ENCODE measurements at regions not wholly inside any gene's neighbourhood (a gene's known extent, or its start where the extent isn't known, plus 50 kb on each side); places are given as distances from the start of the nearest gene placed in this dataset.
"Not testable (repeated sequence)": the region's sequence is repeated elsewhere in the genome, so short reads cannot be mapped to it uniquely, and the experiment has no call there.

DNA sequence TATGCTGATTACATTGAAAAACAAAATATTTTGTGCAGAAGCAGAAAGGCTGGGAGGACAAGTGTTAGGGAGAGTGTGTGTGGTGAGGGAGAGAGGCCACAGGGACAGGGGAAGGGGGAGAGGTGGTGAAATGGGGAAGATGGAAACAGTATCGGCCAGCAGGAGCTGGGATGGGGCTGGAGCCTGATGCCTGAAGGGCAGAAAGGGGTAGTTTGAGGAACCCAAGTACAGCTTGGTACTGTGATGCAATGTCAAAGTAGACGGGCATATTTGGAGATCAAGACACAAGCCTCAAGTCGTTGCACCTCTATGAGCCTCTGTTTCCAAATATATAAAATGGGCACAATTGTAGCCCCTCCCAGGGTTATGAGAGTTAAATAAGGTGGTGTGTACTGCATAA, 152.1 kb downstream of the LPIN1 start:
- H3K27ac ChIP-seq (ENCODE audit: low read depth in 1 of 3, low read length in 2 of 3): no peak overlapping the region
- H3K4me3 ChIP-seq (ENCODE audit: low read depth in 1 of 3, low read length in 3 of 3): no peak overlapping the region
- H3K4me1 ChIP-seq (ENCODE audit: control insufficient read depth in 3 of 3, insufficient read depth in 2 of 3, low read depth in 1 of 3, low read length in 2 of 3): no peaks in the 10 kb centered on the region
- no peaks in the 10 kb centered on the region for H3K27me3 ChIP-seq (ENCODE audit: control insufficient read depth in 3 of 3, insufficient read depth in 3 of 3, low read length in 3 of 3)
- WGBS, 3 donors: 68 to 81% (median 71%) methylated on average over 3 of the region's 3 CpGs
- no peaks in the 10 kb centered on the region for H3K9me3 ChIP-seq (ENCODE audit: control insufficient read depth in 2 of 2, insufficient read depth in 1 of 2, low read depth in 1 of 2, low read length in 1 of 2)
- FAIRE-seq: no peak
- no peak for DNase-seq
- no peaks in the 10 kb centered on the region for H3K36me3 ChIP-seq (ENCODE audit: control insufficient read depth in 3 of 3, insufficient read depth in 2 of 3, low read depth in 1 of 3, low read length in 3 of 3)

DNA sequence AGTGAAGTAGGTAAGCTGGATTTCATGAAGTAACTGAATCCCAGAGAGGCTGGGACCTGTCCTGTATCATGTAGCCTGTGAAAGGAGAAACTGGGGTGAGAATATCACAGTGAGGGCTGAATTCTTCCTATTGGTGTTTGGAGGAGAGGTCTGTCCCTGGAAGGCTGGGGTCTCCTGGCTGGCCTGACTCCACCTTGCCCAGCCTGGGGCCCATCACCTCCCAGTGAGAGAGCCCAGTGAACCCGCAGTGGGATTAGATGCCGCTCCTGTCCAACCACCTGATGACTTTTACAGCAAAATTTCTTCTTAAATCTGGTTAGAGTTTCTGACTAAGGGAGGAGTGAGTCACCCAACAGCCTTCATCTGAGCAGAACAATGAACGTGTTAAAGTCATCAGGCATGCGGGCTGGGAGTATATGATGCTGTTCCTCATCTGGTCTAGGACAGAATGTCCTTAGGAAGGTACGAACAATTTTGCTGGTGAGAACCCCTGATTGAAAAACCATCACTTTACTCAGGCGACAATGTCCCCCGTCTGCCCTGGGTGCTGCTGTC, 152.9 kb downstream of the LPIN1 start:
- Histone ChIP-seq H3K4me1 (ENCODE audit: control insufficient read depth in 3 of 3, insufficient read depth in 2 of 3, low read depth in 1 of 3, low read length in 2 of 3) (no peaks in the 10 kb centered on the region), H3K27ac (ENCODE audit: low read depth in 1 of 3, low read length in 2 of 3) (no peak overlapping the region), H3K36me3 (ENCODE audit: control insufficient read depth in 3 of 3, insufficient read depth in 2 of 3, low read depth in 1 of 3, low read length in 3 of 3) (no peaks in the 10 kb centered on the region), H3K27me3 (ENCODE audit: control insufficient read depth in 3 of 3, insufficient read depth in 3 of 3, low read length in 3 of 3) (no peaks in the 10 kb centered on the region), H3K9me3 (ENCODE audit: control insufficient read depth in 2 of 2, insufficient read depth in 1 of 2, low read depth in 1 of 2, low read length in 1 of 2) (no peaks in the 10 kb centered on the region), H3K4me3 (ENCODE audit: low read depth in 1 of 3, low read length in 3 of 3) (no peak overlapping the region)
- 82 to 90% (median 87%) methylated on average over 7 of the region's 7 CpGs for whole genome bisulfite sequencing, 3 donors
- no peak for FAIRE-seq
- no peak for DNase-seq

DNA sequence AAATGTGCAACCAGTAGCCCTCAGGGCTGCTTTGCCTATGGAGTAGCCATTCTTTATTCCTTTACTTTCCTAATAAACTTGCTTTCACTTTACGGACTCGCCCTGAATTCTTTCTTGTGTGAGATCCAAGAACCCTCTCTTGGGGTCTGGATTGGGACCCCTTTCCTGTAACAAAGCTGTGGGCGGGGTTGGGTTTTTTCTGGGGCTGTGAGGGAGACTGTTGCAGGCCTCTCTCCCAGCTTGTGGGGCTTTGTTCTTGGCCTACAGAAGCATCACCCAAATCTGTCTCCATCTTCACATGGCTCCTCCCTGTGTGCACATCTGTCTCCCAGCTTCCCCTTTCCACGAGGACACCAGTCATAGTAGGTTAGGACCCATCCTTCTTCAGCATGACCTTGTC, 154.5 kb downstream of the LPIN1 start:
- not testable (repeated sequence) for H3K9me3 ChIP-seq (ENCODE audit: control insufficient read depth in 2 of 2, insufficient read depth in 1 of 2, low read depth in 1 of 2, low read length in 1 of 2); H3K27ac ChIP-seq (ENCODE audit: low read depth in 1 of 3, low read length in 2 of 3); FAIRE-seq; H3K36me3 ChIP-seq (ENCODE audit: control insufficient read depth in 3 of 3, insufficient read depth in 2 of 3, low read depth in 1 of 3, low read length in 3 of 3); H3K27me3 ChIP-seq (ENCODE audit: control insufficient read depth in 3 of 3, insufficient read depth in 3 of 3, low read length in 3 of 3); DNase-seq; H3K4me3 ChIP-seq (ENCODE audit: low read depth in 1 of 3, low read length in 3 of 3); H3K4me1 ChIP-seq (ENCODE audit: control insufficient read depth in 3 of 3, insufficient read depth in 2 of 3, low read depth in 1 of 3, low read length in 2 of 3)
- 77 to 81% (median 77%) methylated on average over 4 of the region's 4 CpGs for WGBS, 3 donors

DNA sequence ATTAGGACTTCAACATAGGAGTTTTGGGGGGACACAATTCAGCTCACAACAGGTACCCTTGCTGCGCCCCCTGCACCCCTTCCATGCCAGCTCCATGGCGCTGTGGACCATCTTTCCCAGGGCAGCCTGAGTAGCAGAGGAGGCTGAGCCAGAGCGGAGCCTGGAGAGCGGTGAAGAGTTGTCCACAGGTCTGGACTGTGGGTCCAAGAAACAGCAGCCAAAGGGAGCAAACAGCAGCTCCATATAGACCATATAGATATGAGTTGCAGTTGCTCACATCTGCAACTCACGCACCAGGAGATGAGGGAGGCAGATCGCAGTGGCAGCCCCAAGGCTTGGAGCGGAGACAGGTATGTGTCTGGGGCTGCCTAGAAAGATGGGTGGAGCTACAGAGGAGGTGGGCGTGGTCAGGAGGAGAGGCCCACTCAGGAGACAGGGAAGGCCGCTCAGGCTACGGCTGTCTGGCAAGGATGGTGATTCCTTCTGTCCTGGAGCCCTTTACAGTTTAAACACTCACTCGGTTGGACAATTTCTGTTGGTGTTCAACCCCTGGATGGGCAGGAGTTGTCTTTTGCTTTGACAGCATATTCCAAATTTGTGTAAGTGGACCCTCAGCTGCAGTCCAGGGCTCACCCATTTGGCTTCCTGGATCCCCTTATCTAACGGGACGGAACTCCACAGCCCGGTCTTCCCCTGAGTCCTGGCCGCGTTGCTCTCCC, 155.1 kb downstream of the LPIN1 start:
- Histone ChIP-seq H3K4me1 (ENCODE audit: control insufficient read depth in 3 of 3, insufficient read depth in 2 of 3, low read depth in 1 of 3, low read length in 2 of 3) (no peaks in the 10 kb centered on the region), H3K27me3 (ENCODE audit: control insufficient read depth in 3 of 3, insufficient read depth in 3 of 3, low read length in 3 of 3) (peaks cover 0 to 2% (median 0%) of the 10 kb centered on the region in 3 donors), H3K9me3 (ENCODE audit: control insufficient read depth in 2 of 2, insufficient read depth in 1 of 2, low read depth in 1 of 2, low read length in 1 of 2) (no peaks in the 10 kb centered on the region), H3K4me3 (ENCODE audit: low read depth in 1 of 3, low read length in 3 of 3) (no peak overlapping the region), H3K36me3 (ENCODE audit: control insufficient read depth in 3 of 3, insufficient read depth in 2 of 3, low read depth in 1 of 3, low read length in 3 of 3) (no peaks in the 10 kb centered on the region), H3K27ac (ENCODE audit: low read depth in 1 of 3, low read length in 2 of 3) (no peak overlapping the region)
- WGBS, 3 donors: 87 to 91% (median 88%) methylated on average over 16 of the region's 16 CpGs
- no peak for FAIRE-seq
- DNase-seq: no peak

DNA sequence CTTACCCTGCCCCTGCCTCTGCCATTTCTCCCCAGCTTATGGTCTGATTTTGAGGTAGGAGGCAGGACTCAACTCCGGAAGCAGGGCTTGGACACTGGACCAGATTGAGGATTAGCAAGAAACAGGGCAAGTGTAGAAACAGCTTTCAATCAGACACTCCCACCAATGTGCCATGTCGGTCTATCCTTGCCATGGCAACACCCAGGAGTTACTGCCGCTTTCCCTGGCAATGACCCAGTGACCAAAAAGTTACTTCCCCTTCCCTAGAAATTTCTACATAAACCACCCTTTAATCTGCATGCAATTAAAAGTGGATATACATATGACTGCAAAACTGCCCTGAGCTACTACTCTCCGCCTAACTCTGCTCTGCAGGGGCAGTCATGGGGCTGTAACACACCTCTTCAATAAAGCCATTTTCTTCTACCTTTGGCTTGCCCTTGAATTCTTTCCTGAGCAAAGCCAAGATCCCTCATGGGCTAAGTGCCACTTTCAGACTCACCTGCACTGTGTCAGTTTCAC, 156.7 kb downstream of the LPIN1 start:
- Histone ChIP-seq H3K4me3 (ENCODE audit: low read depth in 1 of 3, low read length in 3 of 3) (no peak overlapping the region), H3K9me3 (ENCODE audit: control insufficient read depth in 2 of 2, insufficient read depth in 1 of 2, low read depth in 1 of 2, low read length in 1 of 2) (no peaks in the 10 kb centered on the region), H3K27ac (ENCODE audit: low read depth in 1 of 3, low read length in 2 of 3) (no peak overlapping the region), H3K4me1 (ENCODE audit: control insufficient read depth in 3 of 3, insufficient read depth in 2 of 3, low read depth in 1 of 3, low read length in 2 of 3) (no peaks in the 10 kb centered on the region), H3K27me3 (ENCODE audit: control insufficient read depth in 3 of 3, insufficient read depth in 3 of 3, low read length in 3 of 3) (peaks cover 0 to 2% (median 0%) of the 10 kb centered on the region in 3 donors), H3K36me3 (ENCODE audit: control insufficient read depth in 3 of 3, insufficient read depth in 2 of 3, low read depth in 1 of 3, low read length in 3 of 3) (no peaks in the 10 kb centered on the region)
- no peak for DNase-seq
- FAIRE-seq: no peak
- 73 to 89% (median 76%) methylated on average over 4 of the region's 4 CpGs for WGBS, 3 donors

DNA sequence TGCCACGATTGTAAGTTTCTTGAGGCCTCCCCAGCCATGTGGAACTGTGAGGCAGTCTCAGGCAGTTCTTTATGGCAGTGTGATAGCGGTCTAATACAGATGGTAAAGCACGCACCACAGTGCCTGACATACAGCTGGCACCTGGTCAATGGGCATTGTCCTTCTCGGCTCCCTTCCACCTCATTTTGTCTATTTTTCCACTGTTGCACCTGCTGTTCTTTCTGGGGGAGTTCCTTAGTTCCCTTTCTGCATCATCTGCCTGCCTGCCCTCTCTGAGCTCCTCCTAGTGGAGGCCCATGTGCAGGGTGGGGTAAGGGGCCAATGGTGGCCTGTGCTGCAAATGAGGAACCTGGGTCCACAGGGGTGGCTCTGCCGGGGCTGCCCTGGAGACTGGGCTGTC, 157.6 kb downstream of the LPIN1 start:
- no peak overlapping the region for H3K4me3 ChIP-seq (ENCODE audit: low read depth in 1 of 3, low read length in 3 of 3)
- FAIRE-seq: no peak
- peaks cover 0 to 2% (median 0%) of the 10 kb centered on the region in 3 donors for H3K27me3 ChIP-seq (ENCODE audit: control insufficient read depth in 3 of 3, insufficient read depth in 3 of 3, low read length in 3 of 3)
- H3K4me1 ChIP-seq (ENCODE audit: control insufficient read depth in 3 of 3, insufficient read depth in 2 of 3, low read depth in 1 of 3, low read length in 2 of 3): no peaks in the 10 kb centered on the region
- 60 to 79% (median 63%) methylated on average over 5 of the region's 5 CpGs for WGBS, 3 donors
- H3K36me3 ChIP-seq (ENCODE audit: control insufficient read depth in 3 of 3, insufficient read depth in 2 of 3, low read depth in 1 of 3, low read length in 3 of 3): no peaks in the 10 kb centered on the region
- no peak overlapping the region for H3K27ac ChIP-seq (ENCODE audit: low read depth in 1 of 3, low read length in 2 of 3)
- no peaks in the 10 kb centered on the region for H3K9me3 ChIP-seq (ENCODE audit: control insufficient read depth in 2 of 2, insufficient read depth in 1 of 2, low read depth in 1 of 2, low read length in 1 of 2)
- no peak for DNase-seq

DNA sequence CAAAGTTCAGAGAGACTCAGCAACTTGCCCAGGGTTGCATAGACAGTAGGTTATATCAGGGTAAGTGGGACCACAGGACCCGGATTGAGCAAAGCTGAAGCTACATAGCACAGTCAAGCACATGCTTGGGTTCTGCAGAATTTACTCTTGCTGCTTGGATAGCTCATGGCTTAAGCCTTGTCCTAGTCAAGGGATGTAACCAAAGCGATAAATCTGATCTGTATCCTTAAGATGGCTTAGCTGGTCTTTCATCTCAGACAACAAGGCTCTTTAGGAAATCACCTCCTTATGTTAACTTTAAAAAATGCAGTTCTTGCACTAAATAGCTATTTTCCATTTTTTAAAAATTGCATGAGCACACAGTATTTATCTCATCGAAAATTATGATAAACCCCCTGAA, 158.5 kb downstream of the LPIN1 start:
- H3K4me3 ChIP-seq (ENCODE audit: low read depth in 1 of 3, low read length in 3 of 3): no peak overlapping the region
- H3K9me3 ChIP-seq (ENCODE audit: control insufficient read depth in 2 of 2, insufficient read depth in 1 of 2, low read depth in 1 of 2, low read length in 1 of 2): no peaks in the 10 kb centered on the region
- peaks cover 0 to 2% (median 0%) of the 10 kb centered on the region in 3 donors for H3K27me3 ChIP-seq (ENCODE audit: control insufficient read depth in 3 of 3, insufficient read depth in 3 of 3, low read length in 3 of 3)
- DNase-seq (no peak), FAIRE-seq (no peak)
- 69 to 85% (median 72%) methylated on average over 3 of the region's 3 CpGs for WGBS, 3 donors
- no peak overlapping the region for H3K27ac ChIP-seq (ENCODE audit: low read depth in 1 of 3, low read length in 2 of 3)
- no peaks in the 10 kb centered on the region for H3K4me1 ChIP-seq (ENCODE audit: control insufficient read depth in 3 of 3, insufficient read depth in 2 of 3, low read depth in 1 of 3, low read length in 2 of 3)
- no peaks in the 10 kb centered on the region for H3K36me3 ChIP-seq (ENCODE audit: control insufficient read depth in 3 of 3, insufficient read depth in 2 of 3, low read depth in 1 of 3, low read length in 3 of 3)

DNA sequence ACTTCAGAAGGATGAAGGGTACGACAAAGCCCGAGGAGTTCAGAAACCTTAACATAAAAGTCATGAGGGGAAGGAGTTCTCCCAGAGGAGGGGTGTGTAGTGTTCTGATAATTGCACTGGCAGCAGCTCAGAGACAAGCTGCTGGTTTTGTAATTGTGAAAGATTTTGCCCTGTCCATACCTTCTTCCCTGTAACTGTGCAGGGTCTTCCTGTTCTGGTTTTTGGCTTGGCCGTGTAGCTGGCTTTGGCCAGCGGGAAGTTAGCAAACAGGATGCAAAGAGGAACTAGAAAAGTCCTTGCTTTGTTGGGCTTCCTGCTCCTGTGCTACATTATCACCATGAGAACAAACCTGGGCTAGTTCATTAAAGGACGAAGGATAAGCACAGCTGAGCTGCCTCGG, 160.8 kb downstream of the LPIN1 start:
- 73 to 95% (median 88%) methylated on average over 6 of the region's 6 CpGs for WGBS, 3 donors
- FAIRE-seq: no peak

More for the DNA sequence above, 160.8 kb downstream of the LPIN1 start:
- Histone ChIP-seq H3K27ac (ENCODE audit: low read depth in 1 of 3, low read length in 2 of 3) (no peak overlapping the region), H3K36me3 (ENCODE audit: control insufficient read depth in 3 of 3, insufficient read depth in 2 of 3, low read depth in 1 of 3, low read length in 3 of 3) (no peaks in the 10 kb centered on the region), H3K27me3 (ENCODE audit: control insufficient read depth in 3 of 3, insufficient read depth in 3 of 3, low read length in 3 of 3) (peaks cover 0 to 2% (median 0%) of the 10 kb centered on the region in 3 donors), H3K4me1 (ENCODE audit: control insufficient read depth in 3 of 3, insufficient read depth in 2 of 3, low read depth in 1 of 3, low read length in 2 of 3) (no peaks in the 10 kb centered on the region), H3K9me3 (ENCODE audit: control insufficient read depth in 2 of 2, insufficient read depth in 1 of 2, low read depth in 1 of 2, low read length in 1 of 2) (no peaks in the 10 kb centered on the region), H3K4me3 (ENCODE audit: low read depth in 1 of 3, low read length in 3 of 3) (no peak overlapping the region)
- no peak for DNase-seq
